GM18951 (cell line): ENCODE measurements at regions not wholly inside any gene's neighbourhood (a gene's known extent, or its start where the extent isn't known, plus 50 kb on each side); places are given as distances from the start of the nearest gene placed in this dataset.

Experiments
- POLR2A ChIP-seq: IDR thresholded peaks from 4 replicates; pipeline ENCODE4 v1.6.1; 2011; ENCODE audit warnings: mild to moderate bottlenecking; ENCODE audit not compliant: insufficient read length, insufficient read depth; ENCODE audit errors: extremely low read depth
- in situ Hi-C: fragments of 300-500 bp; cut with MboI; formaldehyde crosslinking; loops from one replicate; pipeline ENCODE4 v1.12.0; 2022; ENCODE audit warnings: low sequenced_read_pairs, mixed read lengths, inconsistent platforms; ENCODE audit not compliant: unreplicated experiment

GRCh38 chr1:234870020-234870981 lies 258.3 kb downstream of the TOMM20 start:
- no peak for TF ChIP-seq POLR2A
- in situ Hi-C loops, result no loop called here

DNA sequence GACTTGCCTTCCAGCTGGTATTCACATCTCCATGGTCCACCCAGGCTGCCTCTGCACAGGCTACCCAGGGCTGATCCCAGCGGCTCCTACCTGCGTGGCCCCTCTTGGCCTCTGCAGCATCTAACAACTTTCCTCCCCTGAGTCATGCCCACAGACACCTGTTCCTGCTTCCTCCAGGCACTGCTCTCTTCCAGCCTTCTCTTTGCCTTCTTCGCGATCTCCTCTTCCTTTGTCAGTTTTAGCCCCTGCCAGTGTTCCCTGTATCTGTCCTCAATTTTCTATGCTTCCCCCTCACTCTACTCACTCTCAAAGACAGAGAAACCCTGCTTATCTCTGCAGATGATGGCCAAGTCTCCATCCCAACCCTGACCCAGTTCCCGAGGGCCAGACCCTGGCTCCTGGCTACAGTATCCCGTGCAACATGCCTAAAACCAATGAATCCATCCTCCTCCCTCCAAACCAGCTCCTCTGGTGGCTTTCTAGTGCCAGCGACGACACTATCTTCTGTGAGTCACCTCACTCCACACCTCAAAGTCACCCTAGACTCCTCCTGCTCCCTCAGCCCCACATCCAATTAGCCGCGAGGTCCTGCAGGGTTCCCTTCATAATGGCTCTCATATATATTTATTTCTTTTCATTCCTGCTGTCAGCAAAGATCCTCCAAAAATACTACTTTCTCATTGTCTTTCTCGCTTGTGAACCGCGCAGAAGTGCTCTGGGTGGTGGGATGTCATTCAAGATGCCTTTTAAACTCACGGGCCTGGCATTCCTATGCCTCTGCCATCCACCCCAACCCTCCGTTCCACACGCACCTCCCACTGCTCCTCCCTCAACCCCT lies 259.2 kb downstream of the TOMM20 start:
- no peak for TF ChIP-seq POLR2A
- in situ Hi-C loops, result no loop called here

DNA sequence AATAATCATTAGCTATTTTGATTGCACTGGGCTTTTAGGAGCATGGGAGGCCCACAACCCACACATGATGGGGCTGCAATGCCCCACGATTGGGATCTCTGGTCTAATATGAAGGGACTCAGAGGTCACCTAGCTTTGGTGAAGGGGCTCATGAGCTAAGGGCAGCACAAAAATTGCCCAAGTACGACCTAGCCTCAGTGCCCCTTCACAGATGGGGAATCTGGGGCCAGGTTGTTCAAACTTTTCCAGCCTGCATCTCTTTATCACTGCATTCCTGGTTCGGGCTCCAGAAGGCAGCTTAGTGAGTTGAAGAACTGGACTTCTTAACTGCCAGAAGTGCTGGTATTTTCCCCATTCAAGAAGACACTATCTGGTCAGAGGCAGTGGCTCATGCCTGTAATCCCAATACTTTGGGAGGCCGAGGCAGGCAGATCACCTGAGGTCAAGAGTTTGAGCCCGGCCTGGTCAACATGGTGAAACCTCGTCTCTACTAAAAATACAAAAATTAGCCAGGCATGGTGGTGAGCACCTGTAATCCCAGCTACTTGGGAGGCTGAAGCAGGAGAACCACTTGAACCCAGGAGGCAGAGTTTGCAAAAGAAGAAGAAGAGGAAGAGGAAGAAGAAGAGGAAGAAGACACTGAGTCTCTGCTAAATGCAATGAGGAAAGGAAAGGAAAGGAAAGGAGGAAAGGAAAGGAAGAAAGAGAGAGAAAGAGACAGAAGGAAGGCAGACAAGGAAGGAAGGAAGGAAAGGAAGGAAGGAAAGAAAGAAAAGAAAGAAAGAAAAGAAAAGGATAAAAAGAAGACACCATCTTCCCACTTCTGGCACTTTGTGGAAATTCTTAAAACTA lies 258.5 kb upstream of the IRF2BP2 start:
- in situ Hi-C loops, result no loop called here

DNA sequence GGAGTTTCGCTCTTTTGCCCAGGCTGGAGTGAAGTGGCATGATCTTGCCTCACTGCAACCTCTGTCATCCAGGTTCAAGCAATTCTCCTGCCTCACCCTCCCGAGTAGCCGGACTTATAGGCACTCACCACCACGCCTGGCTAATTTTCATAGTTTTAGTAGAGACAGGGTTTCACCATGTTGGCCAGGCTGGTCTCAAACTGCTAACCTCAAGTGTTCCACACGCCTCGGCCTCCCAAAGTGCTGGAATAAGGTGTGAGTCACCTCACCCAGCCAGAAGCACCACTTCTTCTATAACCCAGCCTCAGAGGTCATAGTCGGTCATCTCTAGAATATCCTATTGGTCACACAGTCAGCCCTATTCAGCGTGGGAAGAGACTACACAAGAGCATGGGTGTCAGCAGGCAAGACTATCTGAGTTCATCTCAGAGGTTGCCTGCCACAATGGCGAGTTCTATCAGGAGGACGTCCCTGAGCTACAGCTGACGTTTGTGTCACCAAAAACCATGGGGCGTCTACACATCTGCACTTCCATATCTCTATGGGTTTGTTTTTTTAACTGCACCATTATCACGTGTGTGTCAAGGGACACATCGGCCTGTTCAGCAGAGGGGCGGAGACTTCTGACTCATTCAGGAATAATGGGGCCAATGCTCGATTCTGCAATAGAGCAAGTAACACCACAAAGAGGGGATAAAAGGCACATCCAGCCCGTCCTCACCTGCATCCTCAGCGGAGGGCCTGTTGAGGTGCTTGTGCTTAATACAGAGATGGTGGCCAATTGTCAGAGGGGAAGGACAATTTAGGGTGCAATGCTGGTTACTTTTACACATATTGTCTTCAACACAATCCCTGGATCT lies 256.3 kb upstream of the IRF2BP2 start:
- in situ Hi-C loops, result no loop called here
- no peak for TF ChIP-seq POLR2A

More for the DNA sequence above, 258.5 kb upstream of the IRF2BP2 start:
- TF ChIP-seq POLR2A, result no peak

GRCh38 chr1:234865171-234866006 lies 255.4 kb upstream of the IRF2BP2 start:
- in situ Hi-C loops, result no loop called here
- TF ChIP-seq POLR2A, result no peak

DNA sequence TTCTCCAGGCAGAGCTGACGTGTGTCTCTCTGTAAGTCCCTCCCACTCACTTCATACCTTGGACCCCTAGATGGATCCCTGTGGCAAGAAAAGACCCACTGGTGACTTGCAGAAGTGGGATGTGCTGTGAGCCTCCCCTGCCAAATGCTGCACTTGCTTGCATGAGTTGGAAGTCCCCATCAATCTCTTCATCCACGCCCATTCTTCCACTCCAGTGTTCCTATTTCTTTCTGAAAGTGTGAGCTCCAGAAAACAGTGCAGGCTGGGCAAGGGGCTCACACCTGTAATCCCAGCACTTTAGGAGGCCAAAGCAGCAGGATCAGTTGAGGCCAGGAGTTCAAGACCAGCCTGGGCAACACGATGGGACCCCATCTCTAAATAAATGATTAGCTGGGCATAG lies 254.1 kb upstream of the IRF2BP2 start:
- in situ Hi-C loops, result no loop called here
- TF ChIP-seq POLR2A, result no peak

- no peak for TF ChIP-seq POLR2A
Measured at GRCh38 chr1:234863551-234863971, 253.6 kb upstream of the IRF2BP2 start.

GRCh38 chr1:234862944-234863515 lies 253.1 kb upstream of the IRF2BP2 start:
- no peak for TF ChIP-seq POLR2A
- in situ Hi-C loops, result no loop called here

More at GRCh38 chr1:234863551-234863971, 253.6 kb upstream of the IRF2BP2 start:
- in situ Hi-C loops, result no loop called here

DNA sequence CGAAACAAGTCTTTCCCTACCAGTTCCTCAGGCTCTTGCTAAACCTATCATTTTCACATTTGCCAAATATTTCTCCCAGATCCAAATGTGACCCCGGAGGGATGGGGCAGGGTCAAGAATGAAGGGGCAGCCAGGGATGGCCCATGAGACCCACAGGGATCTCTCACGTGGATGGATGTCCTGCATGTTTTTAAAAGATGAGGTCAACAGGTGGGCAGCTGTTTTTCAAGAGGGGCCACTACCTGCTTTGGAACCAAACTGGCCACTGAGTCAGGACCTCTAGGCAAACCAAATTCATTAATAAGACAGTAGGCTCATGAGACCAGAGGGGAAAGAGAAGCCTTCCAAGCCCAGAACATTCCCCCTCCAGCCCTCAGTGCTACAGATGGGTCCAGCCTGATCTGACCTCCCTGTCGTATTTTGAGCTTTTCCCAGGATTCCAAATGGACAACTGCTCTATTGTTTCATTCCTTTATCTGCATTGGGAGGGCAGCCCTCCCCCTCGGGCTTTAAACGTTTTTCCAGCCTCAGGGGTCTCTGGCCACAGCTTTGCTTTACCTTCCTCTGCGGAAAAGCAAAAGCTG lies 252.5 kb upstream of the IRF2BP2 start:
- in situ Hi-C loops, result no loop called here

GRCh38 chr1:234861761-234862160 lies 251.8 kb upstream of the IRF2BP2 start:
- TF ChIP-seq POLR2A, result no peak
- in situ Hi-C loops, result no loop called here

More for the DNA sequence above, 252.5 kb upstream of the IRF2BP2 start:
- no peak for TF ChIP-seq POLR2A
